ENCODE measurements at regions not wholly inside any gene's neighbourhood (a gene's known extent, or its start where the extent isn't known, plus 50 kb on each side); places are given as distances from the start of the nearest gene placed in this dataset.

GRCh38 chr12:59096246-59096645, 175.9 kb upstream of the LRIG3 start:
- no peak overlapping the region for H3K4me2 ChIP-seq (ENCODE audit: insufficient read depth, insufficient read length, low read length)
- no peak for DNase-seq
- H2BK15ac ChIP-seq (ENCODE audit: low read depth, low read length): no peak overlapping the region
- no peaks in the 10 kb centered on the region for H3K79me1 ChIP-seq (ENCODE audit: insufficient read depth, low read depth, low read length, poor library complexity, severe bottlenecking)
- no peak overlapping the region for H4K91ac ChIP-seq (ENCODE audit: insufficient read length, low read depth, low read length)
- no peaks in the 10 kb centered on the region for H3K9me3 Mint-ChIP-seq
- H3K27me3 ChIP-seq (ENCODE audit: insufficient read depth, low read length): no peaks in the 10 kb centered on the region
- H2AFZ ChIP-seq (ENCODE audit: low read length): no peak overlapping the region
- no peak overlapping the region for H3K18ac ChIP-seq (ENCODE audit: insufficient read length, low read depth, low read length)
- no peak overlapping the region for H3K4me3 Mint-ChIP-seq
- H3K9ac ChIP-seq (ENCODE audit: extremely low read depth, insufficient read length, low read length): no peak overlapping the region
- H2BK20ac ChIP-seq (ENCODE audit: low read depth, low read length, poor library complexity, severe bottlenecking): no peak overlapping the region
- peaks cover 7 to 9% of the 10 kb centered on the region in 2 experiments for H3K4me1 Mint-ChIP-seq
- H3K36me3 Mint-ChIP-seq (ENCODE audit: insufficient read depth in 1 of 3, low read depth in 3 of 3): no peaks in the 10 kb centered on the region
- H3K4ac ChIP-seq (ENCODE audit: low read depth, low read length): no peak overlapping the region
- H4K8ac ChIP-seq (replicated peaks; ENCODE audit: insufficient read length, low read depth, low read length): no peak overlapping the region
- no peak overlapping the region for H3K27ac Mint-ChIP-seq
- H3K14ac ChIP-seq (ENCODE audit: insufficient read depth, low read length): no peak overlapping the region
- peaks cover 1% of the 10 kb centered on the region for H3K27me3 Mint-ChIP-seq (ENCODE audit: low read depth)
- H2AK5ac ChIP-seq (ENCODE audit: insufficient read length, low read length): no peak overlapping the region
- H4K20me1 ChIP-seq (ENCODE audit: control insufficient read depth, insufficient read depth, insufficient read length): no peaks in the 10 kb centered on the region
- no peak overlapping the region for H2BK12ac ChIP-seq (ENCODE audit: insufficient read length, low read depth, low read length)
- no peaks in the 10 kb centered on the region for H3K9me3 ChIP-seq (ENCODE audit: control insufficient read depth, low read depth, low read length)
- H4K5ac ChIP-seq (ENCODE audit: insufficient read length, low read depth, low read length): no peak overlapping the region
- no peak overlapping the region for H3K23ac ChIP-seq (ENCODE audit: insufficient read length, low read depth, low read length)
- no peak overlapping the region for H2BK5ac ChIP-seq (ENCODE audit: insufficient read length, low read length)
- no peak overlapping the region for H3K27ac ChIP-seq (ENCODE audit: insufficient read length, low read depth, low read length)
- no peaks in the 10 kb centered on the region for H3K4me1 ChIP-seq (ENCODE audit: insufficient read depth, low read length)
- no peaks in the 10 kb centered on the region for H3K23me2 ChIP-seq (ENCODE audit: insufficient read length, low read depth, low read length, poor library complexity, severe bottlenecking)
- H3K56ac ChIP-seq (ENCODE audit: insufficient read length, low read depth, low read length): no peak overlapping the region
- H3K79me2 ChIP-seq (ENCODE audit: insufficient read depth, low read length): no peaks in the 10 kb centered on the region
- H3T11ph ChIP-seq (ENCODE audit: low read length): no peak overlapping the region
- no peak for TF ChIP-seq CTCF (conservative IDR thresholded peaks at IDR 0.05)
- no peak overlapping the region for H2BK120ac ChIP-seq (ENCODE audit: low read depth, low read length, poor library complexity, severe bottlenecking)
